Tibial nerve (tissue), 4 donors: ENCODE measurements at regions not wholly inside any gene's neighbourhood (a gene's known extent, or its start where the extent isn't known, plus 50 kb on each side); places are given as distances from the start of the nearest gene placed in this dataset.

Experiments used
- DNase-seq, 2 donors: peaks; one replicate each; pipeline ENCODE4 v3.0.0-alpha.2; 2019; ENCODE audit warnings: low spot score in 2 of 2
- H3K27ac ChIP-seq, 4 donors: fragments of 200-600 bp; sonication (generic) in 3 of 4; one replicate each; pipeline ENCODE4 v1.5.1; 2017 to 2019; ENCODE audit warnings: mild to moderate bottlenecking in 1 of 4
- H3K27me3 ChIP-seq, 2 donors: fragments of 200-600 bp; sonication (generic) in 1 of 2; one replicate each; pipeline versions ENCODE4 v1.5.1 to v1.6.0; 2017 to 2019
- H3K36me3 ChIP-seq, 3 donors: fragments of 200-600 bp; sonication (generic); one replicate each; pipeline ENCODE4 v1.5.1; 2018 to 2019
- H3K4me1 ChIP-seq, 4 donors: fragments of 200-600 bp; sonication (generic) in 3 of 4; one replicate each; pipeline ENCODE4 v1.5.1; 2017 to 2019
- H3K4me3 ChIP-seq, 4 donors: fragments of 200-600 bp; sonication (generic) in 3 of 4; one replicate each; pipeline ENCODE4 v1.5.1; 2017 to 2019; ENCODE audit warnings: mild to moderate bottlenecking in 1 of 4, moderate library complexity in 1 of 4
- H3K9me3 ChIP-seq, 4 donors: fragments of 200-600 bp; sonication (generic) in 3 of 4; one replicate each; pipeline ENCODE4 v1.5.1; 2017 to 2019
- EP300 ChIP-seq, 2 donors: sonication (generic); formaldehyde crosslinking; IDR thresholded peaks; one replicate each; pipeline ENCODE4 v1.6.1; 2017; ENCODE audit warnings: antibody characterized with exemption in 2 of 2, mild to moderate bottlenecking in 1 of 2
- POLR2A ChIP-seq, 2 donors: fragments of 450-650 bp; IDR thresholded peaks; one replicate each; pipeline ENCODE4 v1.6.1; 2017; ENCODE audit warnings: antibody characterized with exemption in 2 of 2, mild to moderate bottlenecking in 2 of 2, moderate library complexity in 2 of 2
- WGBS, 2 donors: methylation state at CpG; one replicate each; pipeline ENCODE4 v1.1.5; 2018; 5-methylcytosine and 5-hydroxymethylcytosine counted together
- TF ChIP-seq, protein P1 (sequence below), 5 experiments: fragments of 200-600 bp in 3 of 5; fragments of 450-650 bp in 2 of 5; sonication (generic) in 3 of 5; IDR thresholded peaks; one replicate each; pipeline ENCODE4 v1.5.1; 2016 to 2019; ENCODE audit warnings: antibody characterized with exemption in 5 of 5, mild to moderate bottlenecking in 3 of 5, moderate library complexity in 2 of 5

DNA sequence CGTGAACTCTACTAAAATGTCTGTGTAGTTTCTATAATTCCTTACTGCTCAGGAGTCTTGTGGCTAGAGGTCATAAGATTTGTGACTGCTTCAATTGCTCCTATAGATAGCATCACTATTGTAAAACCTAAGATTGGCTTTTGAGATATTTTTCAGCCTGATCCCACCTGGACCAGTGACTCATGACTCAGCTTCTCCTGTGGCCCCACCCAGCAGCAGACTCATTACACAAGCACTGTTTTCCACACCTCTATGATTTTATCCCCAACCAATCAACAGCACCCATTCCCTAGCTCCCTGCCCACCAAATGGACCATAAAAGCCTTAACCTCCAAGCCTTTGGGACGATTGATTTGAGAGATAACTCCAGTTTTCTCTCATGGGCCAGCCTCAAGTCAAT, 1157.0 kb upstream of the INTU start:
- Histone ChIP-seq H3K36me3 (no peaks in the 10 kb centered on the region), H3K27me3 (no peaks in the 10 kb centered on the region), H3K9me3 (peaks cover 0 to 21% (median 0%) of the 10 kb centered on the region in 4 donors), H3K4me1 (no peaks in the 10 kb centered on the region), H3K4me3 (no peak overlapping the region), H3K27ac (no peak overlapping the region)
- no peak for TF ChIP-seq POLR2A (IDR thresholded peaks at IDR 0.05)
- TF ChIP-seq, protein P1, sequence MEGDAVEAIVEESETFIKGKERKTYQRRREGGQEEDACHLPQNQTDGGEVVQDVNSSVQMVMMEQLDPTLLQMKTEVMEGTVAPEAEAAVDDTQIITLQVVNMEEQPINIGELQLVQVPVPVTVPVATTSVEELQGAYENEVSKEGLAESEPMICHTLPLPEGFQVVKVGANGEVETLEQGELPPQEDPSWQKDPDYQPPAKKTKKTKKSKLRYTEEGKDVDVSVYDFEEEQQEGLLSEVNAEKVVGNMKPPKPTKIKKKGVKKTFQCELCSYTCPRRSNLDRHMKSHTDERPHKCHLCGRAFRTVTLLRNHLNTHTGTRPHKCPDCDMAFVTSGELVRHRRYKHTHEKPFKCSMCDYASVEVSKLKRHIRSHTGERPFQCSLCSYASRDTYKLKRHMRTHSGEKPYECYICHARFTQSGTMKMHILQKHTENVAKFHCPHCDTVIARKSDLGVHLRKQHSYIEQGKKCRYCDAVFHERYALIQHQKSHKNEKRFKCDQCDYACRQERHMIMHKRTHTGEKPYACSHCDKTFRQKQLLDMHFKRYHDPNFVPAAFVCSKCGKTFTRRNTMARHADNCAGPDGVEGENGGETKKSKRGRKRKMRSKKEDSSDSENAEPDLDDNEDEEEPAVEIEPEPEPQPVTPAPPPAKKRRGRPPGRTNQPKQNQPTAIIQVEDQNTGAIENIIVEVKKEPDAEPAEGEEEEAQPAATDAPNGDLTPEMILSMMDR (IDR thresholded peaks at IDR 0.05): no peak
- no peak for TF ChIP-seq EP300 (IDR thresholded peaks at IDR 0.05)
- no peak for DNase-seq
- WGBS, 2 donors: 82 to 86% methylated on average over 2 of the region's 2 CpGs

DNA sequence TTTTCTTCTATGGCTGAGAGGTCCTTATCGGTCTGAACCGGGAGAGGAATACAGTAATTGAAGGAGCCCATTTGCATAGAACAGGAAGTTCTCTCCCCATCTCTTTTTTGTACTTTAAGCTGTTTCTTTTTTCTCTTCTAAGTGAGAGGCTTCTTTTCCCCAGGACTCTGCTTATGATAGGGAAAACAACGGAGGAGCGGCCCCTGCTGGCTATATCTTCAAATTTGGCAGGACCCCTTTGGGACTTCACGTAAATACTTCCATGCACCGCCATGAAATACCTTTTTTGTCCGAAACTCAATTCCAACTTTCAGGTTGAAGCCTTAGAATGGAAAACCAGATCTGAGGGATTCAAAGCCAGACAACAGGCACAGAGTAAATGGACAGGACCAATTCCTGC, 1153.0 kb upstream of the INTU start:
- Histone ChIP-seq H3K36me3 (no peaks in the 10 kb centered on the region), H3K27ac (no peak overlapping the region), H3K27me3 (no peaks in the 10 kb centered on the region), H3K4me1 (no peaks in the 10 kb centered on the region), H3K9me3 (peaks cover 0 to 21% (median 0%) of the 10 kb centered on the region in 4 donors), H3K4me3 (no peak overlapping the region)
- 90 to 92% methylated on average over 7 of the region's 7 CpGs for WGBS, 2 donors
- no peak for DNase-seq
- TF ChIP-seq, protein P1 (IDR thresholded peaks at IDR 0.05): no peak

DNA sequence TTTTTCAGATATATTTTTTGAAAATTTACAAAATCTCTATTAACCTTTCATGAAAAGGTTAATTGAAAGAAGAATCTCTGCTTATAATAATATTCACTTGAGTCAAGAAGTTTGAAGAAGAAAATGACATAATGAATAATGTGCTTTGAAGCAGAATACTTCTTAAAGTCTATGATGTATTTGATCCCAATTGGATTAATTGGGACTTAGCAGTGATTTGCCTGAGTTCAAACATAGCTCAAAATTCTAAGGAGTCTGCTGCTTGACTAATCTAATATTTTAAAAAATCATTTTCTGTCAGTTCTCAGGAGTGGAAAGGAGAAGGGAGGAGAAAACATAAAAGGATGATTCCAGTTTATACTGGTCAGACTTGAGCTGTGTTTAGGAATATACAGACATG, 1150.4 kb upstream of the INTU start:
- H3K36me3 ChIP-seq: no peaks in the 10 kb centered on the region
- H3K9me3 ChIP-seq: peaks cover 0 to 9% (median 0%) of the 10 kb centered on the region in 4 donors
- no peak overlapping the region for H3K4me3 ChIP-seq
- no peaks in the 10 kb centered on the region for H3K27me3 ChIP-seq
- TF ChIP-seq EP300 (IDR thresholded peaks at IDR 0.05): no peak
- TF ChIP-seq, protein P1 (IDR thresholded peaks at IDR 0.05): no peak
- no peak for TF ChIP-seq POLR2A (IDR thresholded peaks at IDR 0.05)
- no peak overlapping the region for H3K27ac ChIP-seq
- H3K4me1 ChIP-seq: no peaks in the 10 kb centered on the region
- no peak for DNase-seq

DNA sequence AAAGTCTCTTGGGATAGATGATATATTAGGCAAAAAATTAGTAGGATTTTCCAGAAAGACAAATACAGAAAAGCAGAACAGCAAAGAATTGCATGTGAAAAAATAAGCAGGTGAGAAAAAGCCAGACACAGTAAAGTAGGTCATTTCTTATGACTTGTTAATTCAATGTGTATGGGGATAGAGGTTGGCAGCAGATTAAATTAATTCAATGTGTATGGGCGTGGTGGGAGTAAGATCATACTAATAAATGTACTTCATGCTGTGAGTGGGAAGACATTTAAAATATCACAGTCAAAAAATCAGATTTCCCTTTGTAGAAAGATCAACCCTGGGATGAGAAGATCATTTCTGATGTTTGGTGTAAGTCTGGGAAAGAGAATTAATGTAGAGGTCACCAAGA, 1146.4 kb upstream of the INTU start:
- Histone ChIP-seq H3K36me3 (no peaks in the 10 kb centered on the region), H3K4me3 (no peak overlapping the region), H3K27me3 (no peaks in the 10 kb centered on the region), H3K27ac (no peak overlapping the region), H3K4me1 (no peaks in the 10 kb centered on the region), H3K9me3 (peaks cover 0 to 7% (median 0%) of the 10 kb centered on the region in 4 donors)
- 78 to 82% methylated on average over 1 of the region's 1 CpG for WGBS, 2 donors
- DNase-seq: no peak
- TF ChIP-seq POLR2A (IDR thresholded peaks at IDR 0.05) (no peak), EP300 (IDR thresholded peaks at IDR 0.05) (no peak)
- TF ChIP-seq, protein P1 (IDR thresholded peaks at IDR 0.05): no peak

DNA sequence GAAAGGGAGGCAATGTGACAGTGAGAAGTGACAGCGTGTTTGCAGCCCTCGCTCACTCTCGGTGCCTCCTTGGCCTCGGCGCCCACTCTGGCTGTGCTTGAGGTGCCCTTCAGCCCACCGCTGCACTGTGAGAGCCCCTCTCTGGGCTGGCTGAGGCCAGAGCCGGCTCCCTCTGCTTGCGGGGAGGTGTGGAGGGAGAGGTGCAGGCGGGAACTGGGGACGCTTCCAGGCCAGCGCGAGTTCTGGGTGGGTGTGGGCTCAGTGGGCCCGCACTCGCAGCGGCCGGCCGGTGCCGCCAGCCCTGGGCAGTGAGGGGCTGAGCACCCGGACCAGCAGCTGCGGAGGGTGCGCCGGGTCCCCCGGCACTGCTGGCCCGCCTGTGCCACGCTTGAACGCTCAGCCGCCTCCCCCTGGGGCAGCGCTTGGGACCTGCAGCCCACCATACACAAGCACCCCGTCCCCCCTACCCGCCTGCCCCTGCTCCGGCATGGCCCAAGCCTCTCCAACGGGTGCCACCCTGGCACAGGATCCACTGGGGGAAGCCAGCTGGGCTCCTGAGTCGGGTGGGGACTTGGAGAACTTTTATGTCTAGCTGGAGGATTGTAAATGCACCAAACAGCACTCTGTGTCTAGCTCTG, 1142.8 kb upstream of the INTU start:
- Histone ChIP-seq H3K4me1 (no peaks in the 10 kb centered on the region), H3K9me3 (peaks cover 0 to 7% (median 0%) of the 10 kb centered on the region in 4 donors), H3K36me3 (no peaks in the 10 kb centered on the region), H3K4me3 (no peak overlapping the region), H3K27ac (no peak overlapping the region), H3K27me3 (no peaks in the 10 kb centered on the region)
- DNase-seq: no peak
- TF ChIP-seq, protein P1 (IDR thresholded peaks at IDR 0.05): no peak
- TF ChIP-seq EP300 (IDR thresholded peaks at IDR 0.05) (no peak), POLR2A (IDR thresholded peaks at IDR 0.05) (no peak)
- WGBS, 2 donors: 95 to 96% methylated on average over 22 to 32 of the region's 33 CpGs
